K562 (cell line): ENCODE measurements at regions not wholly inside any gene's neighbourhood (a gene's known extent, or its start where the extent isn't known, plus 50 kb on each side); places are given as distances from the start of the nearest gene placed in this dataset.
A peak's percentile ranks its signal among the peaks of the same experiment; 100 is the strongest.

Experiments
- ATAC-seq: fragments of 200-7000 bp; cut with Tn5 transposase; 3 replicates; pipeline ENCODE4 v1.9.1; 2020; ENCODE audit warnings: moderate library complexity
- BruUV-seq: library from RNA; stranded (reverse); fragments of 400-500 nt; replicated peaks from 2 replicates; lab custom pipeline; 2021; lab: Mats Ljungman, UMichigan
- CTCF ChIA-PET: fragments of 300-600 bp; formaldehyde crosslinking; extraction: SDS; loops from one replicate; lab custom pipeline; 2021; ENCODE audit warnings: low intra/inter-chr PET ratio; lab: Yijun Ruan, JAX
- POLR2A ChIA-PET: fragments of 300-600, 350-650 bp; sonication (Branson Sonifier 250); formaldehyde crosslinking; extraction: SDS; loops from one replicate; lab custom pipeline; 2021; ENCODE audit warnings: antibody characterized with exemption, inconsistent platforms; lab: Yijun Ruan, JAX
- DNase-seq, 4 experiments: peaks; one replicate each; pipeline versions ENCODE4 v3.0.0 to v3.0.0-alpha.2; 2011 to 2018; ENCODE audit warnings: low spot score in 3 of 4, mixed read lengths in 3 of 4; ENCODE audit errors: extremely low read depth in 1 of 4
- FAIRE-seq: peaks from 2 replicates; lab custom pipeline; 2011; peaks lifted over from hg19 to GRCh38; lab: Jason Lieb, UNC
- H2AFZ ChIP-seq: 2 replicates; pipeline ENCODE4 v1.6.0; 2011; ENCODE audit warnings: low read depth, low read length, control low read depth, inconsistent platforms
- H3K27ac ChIP-seq: fragments of 200-600 bp; 3 replicates; pipeline ENCODE4 v1.8.0; 2011; ENCODE audit warnings: low read depth, mild to moderate bottlenecking, control low read depth, inconsistent platforms, low read length, moderate library complexity, mixed read lengths; ENCODE audit errors: extremely low read depth
- H3K27me3 ChIP-seq, 2 experiments: fragments of 300-600 bp in 1 of 2; 2 replicates in 1 of 2; 3 replicates in 1 of 2; pipeline versions ENCODE4 v1.6.0 to v1.8.0; 2011; ENCODE audit warnings: inconsistent platforms in 2 of 2, low read length in 2 of 2, mild to moderate bottlenecking in 1 of 2, mixed read lengths in 1 of 2, moderate library complexity in 1 of 2; ENCODE audit not compliant: control insufficient read depth in 2 of 2, insufficient read depth in 2 of 2
- H3K36me3 ChIP-seq: fragments of 300-600 bp; 3 replicates; pipeline ENCODE4 v1.8.0; 2011; ENCODE audit warnings: mild to moderate bottlenecking, low read length, inconsistent platforms; ENCODE audit not compliant: control insufficient read depth, insufficient read depth
- H3K4me1 ChIP-seq, 2 experiments: fragments of 200-600 bp in 1 of 2; replicated peaks in 1 of 2; 2 replicates in 1 of 2; 3 replicates in 1 of 2; pipeline versions ENCODE4 v1.5.1 to v1.8.0; 2011; ENCODE audit warnings: inconsistent platforms in 2 of 2, low read length in 2 of 2, mild to moderate bottlenecking in 1 of 2, mixed read lengths in 1 of 2, moderate library complexity in 1 of 2; ENCODE audit not compliant: control insufficient read depth in 2 of 2, insufficient read depth in 2 of 2
- H3K4me2 ChIP-seq: 2 replicates; pipeline ENCODE4 v1.6.1; 2011; ENCODE audit warnings: low read length, control low read depth, inconsistent platforms, mixed read lengths; ENCODE audit not compliant: insufficient read depth
- H3K4me3 ChIP-seq: fragments of 200-600 bp; sonication (generic), shearing (Covaris generic); 2 replicates; pipeline ENCODE4 v1.5.1; 2016; ENCODE audit warnings: control low read depth, inconsistent platforms
- H3K79me2 ChIP-seq: fragments of 200-600 bp; 3 replicates; pipeline ENCODE4 v1.8.0; 2011; ENCODE audit warnings: low read length, inconsistent platforms; ENCODE audit not compliant: control insufficient read depth, insufficient read depth
- H3K9ac ChIP-seq, 2 experiments: 2 replicates each; pipeline versions ENCODE4 v1.6.0 to v1.6.1; 2011; ENCODE audit warnings: low read depth in 2 of 2, low read length in 2 of 2, control low read depth in 1 of 2, inconsistent platforms in 1 of 2, mild to moderate bottlenecking in 1 of 2, mixed read lengths in 1 of 2; ENCODE audit not compliant: insufficient read depth in 1 of 2
- H3K9me1 ChIP-seq: one replicate; pipeline ENCODE4 v1.6.0; 2011; ENCODE audit warnings: inconsistent platforms, mild to moderate bottlenecking, low read length, moderate library complexity; ENCODE audit not compliant: control insufficient read depth, insufficient read depth
- H3K9me3 ChIP-seq: replicated peaks from 2 replicates; pipeline ENCODE4 v1.5.1; 2011; ENCODE audit warnings: low read depth, low read length, inconsistent platforms; ENCODE audit not compliant: control insufficient read depth, insufficient read depth
- H4K20me1 ChIP-seq: replicated peaks from 2 replicates; pipeline ENCODE4 v1.6.1; 2011; ENCODE audit warnings: low read length, inconsistent platforms, mixed read lengths; ENCODE audit not compliant: control insufficient read depth, insufficient read depth
- MGA ChIP-seq: fragments of 450-650 bp; IDR thresholded peaks from 2 replicates; pipeline ENCODE4 v1.6.1; 2016; ENCODE audit warnings: mild to moderate bottlenecking, moderate library complexity
- PKNOX1 ChIP-seq: fragments of 450-650 bp; IDR thresholded peaks from 2 replicates; pipeline ENCODE4 v1.6.1; 2016
- ZNF316 ChIP-seq: fragments of 450-650 bp; IDR thresholded peaks from 2 replicates; pipeline ENCODE4 v1.6.1; 2016
- WGBS: fragments of 100-300 bp; shearing (Covaris generic); methylation state at CpG from one replicate; pipeline ENCODE4 v1.1.6; 2016; ENCODE audit warnings: low coverage, mixed read lengths; ENCODE audit not compliant: insufficient coverage; ENCODE audit errors: missing lambda C conversion rate; 5-methylcytosine and 5-hydroxymethylcytosine counted together
- in situ Hi-C: fragments of 300-500 bp; cut with MboI; formaldehyde crosslinking; loops from 4 replicates; pipeline ENCODE4 v1.15.0; 2018; ENCODE audit warnings: inconsistent platforms, mixed read lengths
- intact Hi-C: fragments of 100-400 bp; cut with micrococcal nuclease; formaldehyde crosslinking; loops from 2 replicates; pipeline ENCODE4 v1.14.2; 2022

GRCh38 chr3:193822492-193823212 lies 229.6 kb downstream of the OPA1 start:
- H3K4me3 ChIP-seq, result no peak overlapping the region
- H3K9me3 ChIP-seq, result no peaks in the 10 kb centered on the region
- H3K27ac ChIP-seq, result no peak overlapping the region
- in situ Hi-C loops (no loop called here), intact Hi-C loops (no loop called here)
- H3K79me2 ChIP-seq, result no peaks in the 10 kb centered on the region
- ChIA-PET POLR2A (interaction anchor here (0.6 kb wide), 2 partner anchors 19 to 23 kb away, joined by 3 read pairs; no protein-coding TSS in a partner anchor), CTCF (no interaction called here)
- H4K20me1 ChIP-seq, result no peaks in the 10 kb centered on the region
- no peak for DNase-seq
- 37% methylated on average over 3 of the region's 3 CpGs for WGBS
- peak; percentile 23 for FAIRE-seq
- no peak for ATAC-seq
- no peaks in the 10 kb centered on the region for H3K27me3 ChIP-seq
- peaks cover 9 to 30% of the 10 kb centered on the region in 2 experiments; a peak in 4 of 5 replicates for H3K4me1 ChIP-seq
- no TSS peak for BruUV-seq
- no peaks in the 10 kb centered on the region for H3K36me3 ChIP-seq
- peak overlapping the region; percentile 49 for H2AFZ ChIP-seq
- no peak overlapping the region for H3K4me2 ChIP-seq
- H3K9me1 ChIP-seq, result no peaks in the 10 kb centered on the region
- H3K9ac ChIP-seq, result no peak overlapping the region
- TF ChIP-seq ZNF316, result no peak
- peak; percentile 56 for TF ChIP-seq MGA
- 0 out of 2 replicates have a peak, but pooled peaks have one; percentile 12 for TF ChIP-seq PKNOX1
